Stimulated activated CD4-positive, alpha-beta T cell treated with anti-CD3 and anti-CD28 coated beads, Interleukin-4, amount 100 ng/mL, for 48 hours (primary cell): ENCODE measurements at regions not wholly inside any gene's neighbourhood (a gene's known extent, or its start where the extent isn't known, plus 50 kb on each side); places are given as distances from the start of the nearest gene placed in this dataset.
"Not testable (repeated sequence)": the region's sequence is repeated elsewhere in the genome, so short reads cannot be mapped to it uniquely, and the experiment has no call there.

Experiments used
- DNase-seq, 2 donors: peaks; one replicate each; pipeline ENCODE4 v3.0.0-alpha.2; 2020; ENCODE audit warnings: low read depth in 2 of 2

GRCh38 chr1:56268519-56269140 lies 310.7 kb downstream of the PLPP3 start:
- DNase-seq, result no peak

GRCh38 chr1:56267611-56268010 lies 311.8 kb downstream of the PLPP3 start:
- DNase-seq, result no peak

- no peak for DNase-seq
Measured at GRCh38 chr1:56266359-56266758, 313.0 kb downstream of the PLPP3 start.

- DNase-seq, result no peak
Measured at GRCh38 chr1:56265216-56265615, 314.1 kb downstream of the PLPP3 start.

GRCh38 chr1:56263908-56264307 lies 315.5 kb downstream of the PLPP3 start:
- DNase-seq, result no peak

GRCh38 chr1:56258371-56258770 lies 321.0 kb downstream of the PLPP3 start:
- no peak for DNase-seq

- DNase-seq, result no peak
Measured at GRCh38 chr1:56257726-56258125, 321.6 kb downstream of the PLPP3 start.

GRCh38 chr1:56256153-56257000 lies 323.0 kb downstream of the PLPP3 start:
- no peak for DNase-seq

GRCh38 chr1:56255516-56256152 lies 323.7 kb downstream of the PLPP3 start:
- DNase-seq, result no peak

GRCh38 chr1:56254130-56254529 lies 325.2 kb downstream of the PLPP3 start:
- no peak for DNase-seq

GRCh38 chr1:56250809-56251208 lies 328.6 kb downstream of the PLPP3 start:
- no peak for DNase-seq

- no peak for DNase-seq
Measured at GRCh38 chr1:56249234-56249633, 330.1 kb downstream of the PLPP3 start.

GRCh38 chr1:56248138-56248537 lies 331.2 kb downstream of the PLPP3 start:
- DNase-seq, result no peak

- DNase-seq, result not testable (repeated sequence)
Measured at GRCh38 chr1:56246726-56247125, 332.6 kb downstream of the PLPP3 start.

GRCh38 chr1:56240400-56240799 lies 339.0 kb downstream of the PLPP3 start:
- DNase-seq, result no peak

GRCh38 chr1:56237491-56238064 lies 341.8 kb downstream of the PLPP3 start:
- DNase-seq, result no peak

- DNase-seq, result no peak
Measured at GRCh38 chr1:56236688-56237087, 342.7 kb downstream of the PLPP3 start.

- DNase-seq, result no peak
Measured at GRCh38 chr1:56235909-56236510, 343.4 kb downstream of the PLPP3 start.

- DNase-seq, result no peak
Measured at GRCh38 chr1:56229186-56229585, 350.2 kb downstream of the PLPP3 start.

GRCh38 chr1:56227886-56228285 lies 351.5 kb downstream of the PLPP3 start:
- no peak for DNase-seq

GRCh38 chr1:56227401-56227800 lies 352.0 kb downstream of the PLPP3 start:
- DNase-seq, result no peak
